SK-N-SH treated with all-trans-retinoic acid at 6 μM for 48 hours (cell line): ENCODE measurements at regions not wholly inside any gene's neighbourhood (a gene's known extent, or its start where the extent isn't known, plus 50 kb on each side); places are given as distances from the start of the nearest gene placed in this dataset.

ENCODE experiments used
- ATAC-seq: fragments of 200-7000 bp; cut with Tn5 transposase; 3 replicates; pipeline ENCODE4 v1.9.1; 2020; ENCODE audit warnings: mild to moderate bottlenecking, moderate library complexity
- ARNTL ChIP-seq: fragments of 450-650 bp; formaldehyde crosslinking; IDR thresholded peaks from 2 replicates; pipeline ENCODE4 v1.5.0; 2020; ENCODE audit warnings: low read depth, mild to moderate bottlenecking, moderate library complexity, borderline replicate concordance
- CREB5 ChIP-seq: fragments of 250-450 bp; sonication (Bioruptor Pico); IDR thresholded peaks from 2 replicates; pipeline ENCODE4 v1.5.1; 2020; ENCODE audit warnings: low read depth, mild to moderate bottlenecking, moderate library complexity
- CSDC2 ChIP-seq: fragments of 250-450 bp; sonication (Bioruptor Pico); IDR thresholded peaks from 2 replicates; pipeline ENCODE4 v1.5.0; 2020; ENCODE audit warnings: mild to moderate bottlenecking, moderate library complexity
- CSRNP3 ChIP-seq: fragments of 250-450 bp; sonication (Bioruptor Pico); IDR thresholded peaks from 2 replicates; pipeline ENCODE4 v1.5.1; 2021; ENCODE audit warnings: mild to moderate bottlenecking, moderate library complexity
- ISL1 ChIP-seq: fragments of 250-450 bp; sonication (Bioruptor Pico); IDR thresholded peaks from 2 replicates; pipeline ENCODE4 v2.1.2; 2022; ENCODE audit warnings: mild to moderate bottlenecking, moderate library complexity
- PATZ1 ChIP-seq: fragments of 250-450 bp; sonication (Bioruptor Pico); IDR thresholded peaks from 2 replicates; pipeline ENCODE4 v1.8.0; 2020; ENCODE audit warnings: mild to moderate bottlenecking, moderate library complexity, borderline replicate concordance
- POU6F1 ChIP-seq: fragments of 250-450 bp; sonication (Bioruptor Pico); IDR thresholded peaks from 2 replicates; pipeline ENCODE4 v1.8.0; 2021; ENCODE audit warnings: low read depth, mild to moderate bottlenecking, moderate library complexity, borderline replicate concordance
- PPARA ChIP-seq: fragments of 250-450 bp; sonication (Bioruptor Pico); IDR thresholded peaks from 2 replicates; pipeline ENCODE4 v1.5.0; 2020; ENCODE audit warnings: mild to moderate bottlenecking, borderline replicate concordance
- RARB ChIP-seq: fragments of 250-450 bp; sonication (Bioruptor Pico); IDR thresholded peaks from 2 replicates; pipeline ENCODE4 v1.8.0; 2021; ENCODE audit warnings: mild to moderate bottlenecking, moderate library complexity
- SNAI2 ChIP-seq: fragments of 250-450 bp; sonication (Bioruptor Pico); IDR thresholded peaks from 2 replicates; pipeline ENCODE4 v1.5.0; 2020; ENCODE audit warnings: mild to moderate bottlenecking, moderate library complexity
- TOX ChIP-seq: fragments of 250-450 bp; sonication (Bioruptor Pico); IDR thresholded peaks from 2 replicates; pipeline ENCODE4 v1.8.0; 2021; ENCODE audit warnings: mild to moderate bottlenecking, moderate library complexity, borderline replicate concordance
- ZC3H10 ChIP-seq: fragments of 250-450 bp; sonication (Bioruptor Pico); IDR thresholded peaks from 2 replicates; pipeline ENCODE4 v1.5.1; 2021; ENCODE audit warnings: mild to moderate bottlenecking, moderate library complexity
- ZFP3 ChIP-seq: fragments of 250-450 bp; sonication (Bioruptor Pico); IDR thresholded peaks from 2 replicates; pipeline ENCODE4 v1.5.0; 2020; ENCODE audit warnings: mild to moderate bottlenecking, moderate library complexity
- ZFP30 ChIP-seq: fragments of 450-650 bp; formaldehyde crosslinking; IDR thresholded peaks from 2 replicates; pipeline ENCODE4 v1.5.0; 2022; ENCODE audit warnings: mild to moderate bottlenecking, moderate library complexity
- ZNF565 ChIP-seq: fragments of 450-650 bp; formaldehyde crosslinking; conservative IDR thresholded peaks from 2 replicates; pipeline ENCODE4 v1.5.0; 2020; ENCODE audit warnings: low read depth, mild to moderate bottlenecking, moderate library complexity
- ZNF70 ChIP-seq: fragments of 450-650 bp; formaldehyde crosslinking; IDR thresholded peaks from 2 replicates; pipeline ENCODE4 v1.5.0; 2020; ENCODE audit warnings: mild to moderate bottlenecking, moderate library complexity
- ZNF8 ChIP-seq: fragments of 450-650 bp; formaldehyde crosslinking; IDR thresholded peaks from 2 replicates; pipeline ENCODE4 v1.5.0; 2020; ENCODE audit warnings: mild to moderate bottlenecking, moderate library complexity

GRCh38 chr6:142518761-142519160 is 217.0 kb downstream of the ADGRG6 start:
- ATAC-seq = no peak
- TF ChIP-seq RARB (CRISPR knock-in tag) (no peak), CSRNP3 (CRISPR knock-in tag) (no peak), ISL1 (CRISPR knock-in tag) (no peak), CSDC2 (CRISPR knock-in tag) (no peak), ZFP30 (CRISPR knock-in tag) (no peak), CREB5 (no peak), TOX (CRISPR knock-in tag) (no peak), ZNF70 (CRISPR knock-in tag) (no peak), ZNF8 (CRISPR knock-in tag) (no peak), POU6F1 (CRISPR knock-in tag) (no peak), ARNTL (CRISPR knock-in tag) (no peak), SNAI2 (CRISPR knock-in tag) (no peak), ZNF565 (CRISPR knock-in tag) (no peak), ZFP3 (CRISPR knock-in tag) (no peak), PPARA (CRISPR knock-in tag) (no peak)

GRCh38 chr6:142521791-142522190 is 220.0 kb downstream of the ADGRG6 start:
- TF ChIP-seq POU6F1 (CRISPR knock-in tag) = no peak
- no peak for TF ChIP-seq ZFP30 (CRISPR knock-in tag)
- no peak for TF ChIP-seq ZNF70 (CRISPR knock-in tag)
- no peak for TF ChIP-seq ZC3H10 (CRISPR knock-in tag)
- TF ChIP-seq CSRNP3 (CRISPR knock-in tag) = no peak
- no peak for TF ChIP-seq ARNTL (CRISPR knock-in tag)
- ATAC-seq = no peak

GRCh38 chr6:142523515-142524375 is 221.9 kb downstream of the ADGRG6 start:
- no peak for TF ChIP-seq ZFP3 (CRISPR knock-in tag)
- TF ChIP-seq ZNF8 (CRISPR knock-in tag) = no peak
- no peak for TF ChIP-seq PATZ1 (CRISPR knock-in tag)
- ATAC-seq = no peak
